ENCODE measurements at regions not wholly inside any gene's neighbourhood (a gene's known extent, or its start where the extent isn't known, plus 50 kb on each side); places are given as distances from the start of the nearest gene placed in this dataset.

DNA sequence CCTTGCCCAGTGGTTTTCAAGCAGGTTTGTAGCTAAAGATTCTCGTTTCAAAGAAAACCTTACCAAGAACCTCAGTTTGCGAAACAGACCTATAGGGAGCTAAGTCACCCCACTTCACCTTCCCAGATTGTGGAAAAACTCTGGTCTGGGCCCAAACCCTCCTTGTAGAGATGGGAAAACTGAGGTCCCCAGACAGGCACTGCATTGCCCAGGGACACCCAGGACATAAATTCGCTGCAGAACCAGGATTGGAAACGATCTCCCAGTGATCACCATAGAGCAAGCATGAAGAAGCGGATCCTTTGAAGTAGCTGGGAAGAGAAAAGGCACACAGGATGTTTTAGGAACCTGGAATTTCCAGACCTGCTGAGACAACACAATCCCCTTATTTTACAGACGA lies 85.6 kb upstream of the PIAS1 start:
- TF ChIP-seq, protein P1, sequence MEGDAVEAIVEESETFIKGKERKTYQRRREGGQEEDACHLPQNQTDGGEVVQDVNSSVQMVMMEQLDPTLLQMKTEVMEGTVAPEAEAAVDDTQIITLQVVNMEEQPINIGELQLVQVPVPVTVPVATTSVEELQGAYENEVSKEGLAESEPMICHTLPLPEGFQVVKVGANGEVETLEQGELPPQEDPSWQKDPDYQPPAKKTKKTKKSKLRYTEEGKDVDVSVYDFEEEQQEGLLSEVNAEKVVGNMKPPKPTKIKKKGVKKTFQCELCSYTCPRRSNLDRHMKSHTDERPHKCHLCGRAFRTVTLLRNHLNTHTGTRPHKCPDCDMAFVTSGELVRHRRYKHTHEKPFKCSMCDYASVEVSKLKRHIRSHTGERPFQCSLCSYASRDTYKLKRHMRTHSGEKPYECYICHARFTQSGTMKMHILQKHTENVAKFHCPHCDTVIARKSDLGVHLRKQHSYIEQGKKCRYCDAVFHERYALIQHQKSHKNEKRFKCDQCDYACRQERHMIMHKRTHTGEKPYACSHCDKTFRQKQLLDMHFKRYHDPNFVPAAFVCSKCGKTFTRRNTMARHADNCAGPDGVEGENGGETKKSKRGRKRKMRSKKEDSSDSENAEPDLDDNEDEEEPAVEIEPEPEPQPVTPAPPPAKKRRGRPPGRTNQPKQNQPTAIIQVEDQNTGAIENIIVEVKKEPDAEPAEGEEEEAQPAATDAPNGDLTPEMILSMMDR (IDR thresholded peaks at IDR 0.05), result no peak
- no peak for TF ChIP-seq EZH2 (IDR thresholded peaks at IDR 0.05)
- no peak for TF ChIP-seq EZH2phosphoT487 (IDR thresholded peaks at IDR 0.05)
